ENCODE measurements at regions not wholly inside any gene's neighbourhood (a gene's known extent, or its start where the extent isn't known, plus 50 kb on each side); places are given as distances from the start of the nearest gene placed in this dataset.

DNA sequence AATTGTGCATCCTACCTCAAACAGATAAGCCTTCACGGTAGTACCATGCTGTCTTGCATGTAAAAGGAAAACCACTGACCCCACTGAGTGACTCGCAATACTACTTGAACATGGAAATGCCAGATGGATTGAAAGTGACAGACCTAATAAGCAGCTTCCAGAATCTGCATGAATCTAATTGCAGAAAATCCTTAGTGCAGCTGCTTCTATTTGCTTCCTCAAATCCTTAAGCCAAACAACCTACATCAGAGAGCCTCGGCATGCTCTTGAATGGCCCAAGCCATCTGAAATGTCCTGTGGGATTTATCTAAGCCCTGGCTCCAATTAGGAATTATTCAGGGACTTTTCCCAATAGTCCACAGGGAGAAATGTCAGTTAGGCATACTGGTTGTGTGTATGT is 509.5 kb upstream of the CELF2 start:
- TF ChIP-seq CTCF (conservative IDR thresholded peaks at IDR 0.05; ENCODE audit: low read depth, low read length) (no peak), POLR2A (IDR thresholded peaks at IDR 0.05; ENCODE audit: low read depth, low read length) (no peak), NFE2L2 (IDR thresholded peaks at IDR 0.05; ENCODE audit: low read depth, low read length) (no peak), RFX5 (IDR thresholded peaks at IDR 0.05; ENCODE audit: low read depth, low read length) (no peak), FOS (IDR thresholded peaks at IDR 0.05; ENCODE audit: low read depth, low read length) (no peak), CHD1 (IDR thresholded peaks at IDR 0.05; ENCODE audit: low read depth, low read length) (no peak)
- TF ChIP-seq, protein P1, sequence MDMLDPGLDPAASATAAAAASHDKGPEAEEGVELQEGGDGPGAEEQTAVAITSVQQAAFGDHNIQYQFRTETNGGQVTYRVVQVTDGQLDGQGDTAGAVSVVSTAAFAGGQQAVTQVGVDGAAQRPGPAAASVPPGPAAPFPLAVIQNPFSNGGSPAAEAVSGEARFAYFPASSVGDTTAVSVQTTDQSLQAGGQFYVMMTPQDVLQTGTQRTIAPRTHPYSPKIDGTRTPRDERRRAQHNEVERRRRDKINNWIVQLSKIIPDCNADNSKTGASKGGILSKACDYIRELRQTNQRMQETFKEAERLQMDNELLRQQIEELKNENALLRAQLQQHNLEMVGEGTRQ (IDR thresholded peaks at IDR 0.05; ENCODE audit: low read depth, low read length) = no peak

Data from IMR-90 (cell line).